A549 (cell line): ENCODE measurements at regions not wholly inside any gene's neighbourhood (a gene's known extent, or its start where the extent isn't known, plus 50 kb on each side); places are given as distances from the start of the nearest gene placed in this dataset.

Experiments used
- CTCF ChIP-seq: fragments of >200 bp; sonication (Bioruptor Twin); formaldehyde crosslinking; IDR thresholded peaks from 3 replicates; pipeline ENCODE4 v1.5.1; 2016
- JUNB ChIP-seq: fragments of >200 bp; sonication (Bioruptor Twin); formaldehyde crosslinking; IDR thresholded peaks from 2 replicates; pipeline ENCODE4 v1.6.1; 2016
- PBX3 ChIP-seq: IDR thresholded peaks from 2 replicates; pipeline ENCODE4 v1.6.1; 2012
- RAD21 ChIP-seq, 2 experiments: fragments of >200 bp in 1 of 2; sonication (Bioruptor Twin) in 1 of 2; formaldehyde crosslinking in 1 of 2; IDR thresholded peaks in 1 of 2; conservative IDR thresholded peaks in 1 of 2; 2 replicates in 1 of 2; 3 replicates in 1 of 2; pipeline ENCODE4 v1.6.1; 2012 to 2018; ENCODE audit warnings: inconsistent platforms in 1 of 2
- RFX5 ChIP-seq: fragments of 450-650 bp; IDR thresholded peaks from 2 replicates; pipeline ENCODE4 v1.7.1; 2014; ENCODE audit warnings: antibody characterized with exemption, mild to moderate bottlenecking, moderate library complexity

- no peak for TF ChIP-seq PBX3
- TF ChIP-seq JUNB = no peak
- no peak for TF ChIP-seq RFX5
- TF ChIP-seq CTCF = no peak
- no peak for TF ChIP-seq RAD21 (conservative IDR thresholded peaks at IDR 0.05 in 1 of 2, IDR thresholded peaks at IDR 0.05 in 1 of 2)
These were observed 459.2 kb downstream of the RNF144B start for GRCh38 chr6:18846327-18846726.
